ENCODE measurements at regions not wholly inside any gene's neighbourhood (a gene's known extent, or its start where the extent isn't known, plus 50 kb on each side); places are given as distances from the start of the nearest gene placed in this dataset.

- DNase-seq (ENCODE audit: low read depth in 2 of 2): no peak
Measured at GRCh38 chr21:25330266-25330665, 277.0 kb downstream of the MRPL39 start.

- no peak for DNase-seq (ENCODE audit: low read depth in 2 of 2)
Measured at GRCh38 chr21:25329227-25329825, 278.0 kb downstream of the MRPL39 start.

- DNase-seq (ENCODE audit: low read depth in 2 of 2): no peak
Measured at GRCh38 chr21:25328736-25329135, 278.5 kb downstream of the MRPL39 start.

- no peak for DNase-seq (ENCODE audit: low read depth in 2 of 2)
Measured at GRCh38 chr21:25326181-25326580, 281.1 kb downstream of the MRPL39 start.

GRCh38 chr21:25324666-25325065 is 282.6 kb downstream of the MRPL39 start:
- no peak for DNase-seq (ENCODE audit: low read depth in 2 of 2)

GRCh38 chr21:25323356-25323949 is 283.8 kb downstream of the MRPL39 start:
- DNase-seq (ENCODE audit: low read depth in 2 of 2): no peak

GRCh38 chr21:25314247-25314646 is 293.0 kb downstream of the MRPL39 start:
- DNase-seq (ENCODE audit: low read depth in 2 of 2): no peak

- no peak for DNase-seq (ENCODE audit: low read depth in 2 of 2)
Measured at GRCh38 chr21:25313829-25314228, 293.5 kb downstream of the MRPL39 start.

GRCh38 chr21:25307489-25307888 is 299.8 kb downstream of the MRPL39 start:
- no peak for DNase-seq (ENCODE audit: low read depth in 2 of 2)

- no peak for DNase-seq (ENCODE audit: low read depth in 2 of 2)
Measured at GRCh38 chr21:25304611-25305010, 302.7 kb downstream of the MRPL39 start.

- no peak for DNase-seq (ENCODE audit: low read depth in 2 of 2)
Measured at GRCh38 chr21:25300632-25301031, 306.6 kb downstream of the MRPL39 start.

GRCh38 chr21:25298512-25299491 is 308.5 kb downstream of the MRPL39 start:
- DNase-seq (ENCODE audit: low read depth in 2 of 2): no peak

GRCh38 chr21:25297117-25297516 is 310.2 kb downstream of the MRPL39 start:
- DNase-seq (ENCODE audit: low read depth in 2 of 2): no peak

GRCh38 chr21:25296252-25296651 is 311.0 kb downstream of the MRPL39 start:
- no peak for DNase-seq (ENCODE audit: low read depth in 2 of 2)

- DNase-seq (ENCODE audit: low read depth in 2 of 2): no peak
Measured at GRCh38 chr21:25292396-25292795, 314.9 kb downstream of the MRPL39 start.

- no peak for DNase-seq (ENCODE audit: low read depth in 2 of 2)
Measured at GRCh38 chr21:25283720-25284119, 323.6 kb downstream of the MRPL39 start.

- no peak for DNase-seq (ENCODE audit: low read depth in 2 of 2)
Measured at GRCh38 chr21:25281134-25281533, 326.1 kb downstream of the MRPL39 start.

GRCh38 chr21:25280061-25280460 is 327.2 kb downstream of the MRPL39 start:
- no peak for DNase-seq (ENCODE audit: low read depth in 2 of 2)

GRCh38 chr21:25273959-25274358 is 333.3 kb downstream of the MRPL39 start:
- DNase-seq (ENCODE audit: low read depth in 2 of 2): no peak

- no peak for DNase-seq (ENCODE audit: low read depth in 2 of 2)
Measured at GRCh38 chr21:25254491-25255174, 352.6 kb downstream of the MRPL39 start.

GRCh38 chr21:25246546-25246945 is 360.7 kb downstream of the MRPL39 start:
- DNase-seq (ENCODE audit: low read depth in 2 of 2): no peak

- no peak for DNase-seq (ENCODE audit: low read depth in 2 of 2)
Measured at GRCh38 chr21:25244735-25245134, 362.5 kb downstream of the MRPL39 start.

All from stimulated activated CD4-positive, alpha-beta T cell treated with anti-CD3 and anti-CD28 coated beads, Interleukin-1b, Interleukin-23, amount 100 ng/mL, for 1 hour (primary cell).